ENCODE measurements at regions not wholly inside any gene's neighbourhood (a gene's known extent, or its start where the extent isn't known, plus 50 kb on each side); places are given as distances from the start of the nearest gene placed in this dataset.
"Not testable (repeated sequence)": the region's sequence is repeated elsewhere in the genome, so short reads cannot be mapped to it uniquely, and the experiment has no call there.

DNA sequence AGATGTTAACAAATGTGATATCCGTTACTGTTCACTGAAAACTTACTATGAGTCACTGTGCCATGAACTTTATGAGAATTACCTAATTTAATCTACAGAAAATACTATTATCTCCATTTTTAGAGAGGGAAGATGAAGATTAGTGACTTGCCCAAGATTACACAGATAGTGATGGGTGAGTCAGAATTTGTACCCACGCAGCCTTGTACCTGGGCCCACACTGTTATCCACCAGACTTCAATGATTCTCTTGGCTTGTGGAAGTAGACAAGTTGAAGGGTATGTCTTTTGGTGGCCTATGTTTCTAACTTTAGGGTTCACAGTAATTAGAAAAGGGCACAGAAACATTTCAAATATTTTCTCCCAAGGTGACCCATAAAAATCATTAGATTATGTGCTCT lies 472.5 kb upstream of the NR3C2 start:
- Histone ChIP-seq H3K36me3 (ENCODE audit: control insufficient read depth, insufficient read depth, low read length) (no peaks in the 10 kb centered on the region), H3K4me1 (ENCODE audit: control insufficient read depth, insufficient read depth, low read length) (no peaks in the 10 kb centered on the region), H3K9me3 (ENCODE audit: control insufficient read depth, low read length) (no peaks in the 10 kb centered on the region), H3K27me3 (ENCODE audit: control insufficient read depth, insufficient read depth, low read length, poor library complexity, severe bottlenecking) (no peaks in the 10 kb centered on the region), H3K27ac (ENCODE audit: insufficient read depth, low read depth, low read length, poor library complexity, severe bottlenecking) (no peak overlapping the region), H3K4me3 (ENCODE audit: insufficient read depth, low read depth, low read length) (no peak overlapping the region)
- 95 to 100% methylated on average over 2 of the region's 2 CpGs for WGBS, 2 experiments

DNA sequence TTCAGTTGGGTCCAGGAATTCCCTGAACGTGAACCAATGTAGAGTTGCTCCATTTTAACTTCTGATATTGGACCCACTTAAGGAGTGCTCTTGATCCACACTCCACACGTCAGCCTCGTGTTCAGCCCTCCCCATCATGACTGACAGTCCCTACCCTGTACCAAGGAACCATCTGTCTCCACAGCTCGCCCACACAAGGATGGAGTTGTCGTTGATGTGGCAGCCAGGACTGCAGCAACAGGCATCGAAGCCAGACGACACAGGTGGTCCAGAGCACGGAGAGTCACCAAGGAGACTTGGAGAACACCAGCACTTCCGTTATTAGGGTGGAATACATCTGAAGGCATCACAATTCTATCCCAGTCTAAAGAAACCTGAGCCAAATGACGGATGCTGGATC lies 472.1 kb upstream of the NR3C2 start:
- no peaks in the 10 kb centered on the region for H3K36me3 ChIP-seq (ENCODE audit: control insufficient read depth, insufficient read depth, low read length)
- H3K9me3 ChIP-seq (ENCODE audit: control insufficient read depth, low read length): no peaks in the 10 kb centered on the region
- H3K27ac ChIP-seq (ENCODE audit: insufficient read depth, low read depth, low read length, poor library complexity, severe bottlenecking): no peak overlapping the region
- no peaks in the 10 kb centered on the region for H3K4me1 ChIP-seq (ENCODE audit: control insufficient read depth, insufficient read depth, low read length)
- no peak overlapping the region for H3K4me3 ChIP-seq (ENCODE audit: insufficient read depth, low read depth, low read length)
- H3K27me3 ChIP-seq (ENCODE audit: control insufficient read depth, insufficient read depth, low read length, poor library complexity, severe bottlenecking): no peaks in the 10 kb centered on the region
- WGBS, 2 experiments: 96 to 97% methylated on average over 10 of the region's 10 CpGs

- no peaks in the 10 kb centered on the region for H3K27me3 ChIP-seq (ENCODE audit: control insufficient read depth, insufficient read depth, low read length, poor library complexity, severe bottlenecking)
- no peaks in the 10 kb centered on the region for H3K36me3 ChIP-seq (ENCODE audit: control insufficient read depth, insufficient read depth, low read length)
- no peaks in the 10 kb centered on the region for H3K4me1 ChIP-seq (ENCODE audit: control insufficient read depth, insufficient read depth, low read length)
Observed at GRCh38 chr4:148903388-148903787, 461.2 kb upstream of the NR3C2 start.

DNA sequence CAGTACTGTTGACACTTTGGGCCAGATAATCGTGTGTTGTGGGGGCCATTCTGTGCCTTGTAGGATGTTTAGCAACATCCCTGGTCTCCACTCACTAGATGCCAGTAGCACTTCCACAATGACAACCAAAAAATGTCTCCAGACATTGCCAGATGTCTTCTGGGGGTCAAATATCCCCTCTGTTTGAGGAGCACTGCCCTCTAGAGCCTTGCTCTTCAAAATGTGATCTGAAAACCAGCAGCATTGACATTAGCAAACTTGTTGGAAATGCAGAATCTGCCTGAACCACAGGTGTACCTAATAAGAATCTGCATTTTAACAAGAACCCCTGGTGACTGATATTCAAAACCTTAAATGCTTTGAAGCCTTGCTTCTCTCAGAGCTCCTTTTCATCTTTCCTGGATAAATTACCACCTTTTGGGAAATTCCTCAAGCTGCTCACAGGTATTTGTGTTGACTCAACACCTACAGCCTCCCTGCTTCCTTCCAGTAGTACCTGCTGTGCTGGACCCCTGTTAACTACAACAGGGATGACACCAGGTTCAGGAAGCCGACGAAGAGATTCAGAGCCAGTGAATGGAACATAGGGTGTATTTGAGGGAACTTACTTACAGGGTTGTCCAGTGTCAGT lies 459.0 kb upstream of the NR3C2 start:
- H3K4me3 ChIP-seq (ENCODE audit: insufficient read depth, low read depth, low read length): no peak overlapping the region
- WGBS, 2 experiments: 72 to 75% methylated on average over 3 of the region's 3 CpGs
- H3K27ac ChIP-seq (ENCODE audit: insufficient read depth, low read depth, low read length, poor library complexity, severe bottlenecking): no peak overlapping the region
- H3K36me3 ChIP-seq (ENCODE audit: control insufficient read depth, insufficient read depth, low read length): no peaks in the 10 kb centered on the region
- H3K4me1 ChIP-seq (ENCODE audit: control insufficient read depth, insufficient read depth, low read length): no peaks in the 10 kb centered on the region
- no peaks in the 10 kb centered on the region for H3K9me3 ChIP-seq (ENCODE audit: control insufficient read depth, low read length)
- no peaks in the 10 kb centered on the region for H3K27me3 ChIP-seq (ENCODE audit: control insufficient read depth, insufficient read depth, low read length, poor library complexity, severe bottlenecking)

More at GRCh38 chr4:148903388-148903787, 461.2 kb upstream of the NR3C2 start:
- no peak overlapping the region for H3K27ac ChIP-seq (ENCODE audit: insufficient read depth, low read depth, low read length, poor library complexity, severe bottlenecking)
- H3K4me3 ChIP-seq (ENCODE audit: insufficient read depth, low read depth, low read length): no peak overlapping the region
- no peaks in the 10 kb centered on the region for H3K9me3 ChIP-seq (ENCODE audit: control insufficient read depth, low read length)

DNA sequence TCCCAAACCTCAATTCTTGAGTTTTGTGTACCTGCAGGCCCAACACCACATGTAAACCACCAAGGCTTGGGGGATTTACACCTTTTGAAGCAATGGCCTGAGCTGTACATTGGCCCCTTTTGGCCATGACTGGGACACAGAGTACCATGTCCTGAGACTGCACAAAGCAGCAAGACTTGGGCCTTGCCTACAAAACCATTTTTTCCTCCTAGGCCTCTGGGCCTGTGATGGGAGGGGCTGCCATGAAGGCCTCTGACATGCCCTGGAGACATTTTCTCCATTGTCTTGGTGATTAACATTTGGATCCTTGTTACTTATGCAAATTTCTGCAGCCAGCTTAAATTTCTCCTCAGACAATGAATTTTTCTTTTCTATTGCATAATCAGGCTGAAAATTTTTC lies 455.9 kb upstream of the NR3C2 start:
- H3K9me3 ChIP-seq (ENCODE audit: control insufficient read depth, low read length); H3K27ac ChIP-seq (ENCODE audit: insufficient read depth, low read depth, low read length, poor library complexity, severe bottlenecking); H3K4me1 ChIP-seq (ENCODE audit: control insufficient read depth, insufficient read depth, low read length); H3K36me3 ChIP-seq (ENCODE audit: control insufficient read depth, insufficient read depth, low read length); H3K4me3 ChIP-seq (ENCODE audit: insufficient read depth, low read depth, low read length); H3K27me3 ChIP-seq (ENCODE audit: control insufficient read depth, insufficient read depth, low read length, poor library complexity, severe bottlenecking): not testable (repeated sequence)

- Histone ChIP-seq H3K27me3 (ENCODE audit: control insufficient read depth, insufficient read depth, low read length, poor library complexity, severe bottlenecking) (no peaks in the 10 kb centered on the region), H3K36me3 (ENCODE audit: control insufficient read depth, insufficient read depth, low read length) (no peaks in the 10 kb centered on the region), H3K4me1 (ENCODE audit: control insufficient read depth, insufficient read depth, low read length) (no peaks in the 10 kb centered on the region), H3K27ac (ENCODE audit: insufficient read depth, low read depth, low read length, poor library complexity, severe bottlenecking) (no peak overlapping the region), H3K9me3 (ENCODE audit: control insufficient read depth, low read length) (no peaks in the 10 kb centered on the region), H3K4me3 (ENCODE audit: insufficient read depth, low read depth, low read length) (no peak overlapping the region)
- WGBS, 2 experiments: 97% methylated on average over 3 of the region's 3 CpGs
Observed at GRCh38 chr4:148893095-148893494, 450.9 kb upstream of the NR3C2 start.

DNA sequence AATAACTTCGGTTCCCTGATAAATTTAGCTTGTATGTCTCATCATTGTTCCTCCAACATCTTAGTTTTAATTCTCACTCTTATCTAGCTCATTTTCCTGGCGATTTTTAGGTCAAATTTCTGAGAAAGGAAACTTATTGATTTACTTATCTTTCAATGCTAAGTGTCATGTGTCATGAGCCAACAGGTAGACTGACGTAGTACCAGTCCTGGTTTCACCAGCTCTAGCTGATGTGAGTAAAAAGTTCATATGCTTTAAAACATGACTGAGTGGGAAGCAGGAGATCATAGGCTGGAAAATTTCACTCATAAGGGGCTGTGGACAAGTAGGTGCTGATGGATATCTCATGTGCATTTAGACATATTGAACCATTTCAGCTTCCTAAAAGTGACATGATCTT lies 441.7 kb upstream of the NR3C2 start:
- H3K4me3 ChIP-seq (ENCODE audit: insufficient read depth, low read depth, low read length): no peak overlapping the region
- 89% methylated on average over 3 of the region's 3 CpGs for WGBS, 2 experiments
- no peaks in the 10 kb centered on the region for H3K4me1 ChIP-seq (ENCODE audit: control insufficient read depth, insufficient read depth, low read length)
- no peaks in the 10 kb centered on the region for H3K9me3 ChIP-seq (ENCODE audit: control insufficient read depth, low read length)
- H3K27ac ChIP-seq (ENCODE audit: insufficient read depth, low read depth, low read length, poor library complexity, severe bottlenecking): no peak overlapping the region
- no peaks in the 10 kb centered on the region for H3K27me3 ChIP-seq (ENCODE audit: control insufficient read depth, insufficient read depth, low read length, poor library complexity, severe bottlenecking)
- H3K36me3 ChIP-seq (ENCODE audit: control insufficient read depth, insufficient read depth, low read length): no peaks in the 10 kb centered on the region

- Histone ChIP-seq H3K36me3 (ENCODE audit: control insufficient read depth, insufficient read depth, low read length) (no peaks in the 10 kb centered on the region), H3K27ac (ENCODE audit: insufficient read depth, low read depth, low read length, poor library complexity, severe bottlenecking) (no peak overlapping the region), H3K27me3 (ENCODE audit: control insufficient read depth, insufficient read depth, low read length, poor library complexity, severe bottlenecking) (no peaks in the 10 kb centered on the region), H3K9me3 (ENCODE audit: control insufficient read depth, low read length) (no peaks in the 10 kb centered on the region), H3K4me1 (ENCODE audit: control insufficient read depth, insufficient read depth, low read length) (no peaks in the 10 kb centered on the region), H3K4me3 (ENCODE audit: insufficient read depth, low read depth, low read length) (no peak overlapping the region)
- 89 to 100% methylated on average over 1 of the region's 1 CpG for WGBS, 2 experiments
Observed at GRCh38 chr4:148883435-148883834, 441.2 kb upstream of the NR3C2 start.

DNA sequence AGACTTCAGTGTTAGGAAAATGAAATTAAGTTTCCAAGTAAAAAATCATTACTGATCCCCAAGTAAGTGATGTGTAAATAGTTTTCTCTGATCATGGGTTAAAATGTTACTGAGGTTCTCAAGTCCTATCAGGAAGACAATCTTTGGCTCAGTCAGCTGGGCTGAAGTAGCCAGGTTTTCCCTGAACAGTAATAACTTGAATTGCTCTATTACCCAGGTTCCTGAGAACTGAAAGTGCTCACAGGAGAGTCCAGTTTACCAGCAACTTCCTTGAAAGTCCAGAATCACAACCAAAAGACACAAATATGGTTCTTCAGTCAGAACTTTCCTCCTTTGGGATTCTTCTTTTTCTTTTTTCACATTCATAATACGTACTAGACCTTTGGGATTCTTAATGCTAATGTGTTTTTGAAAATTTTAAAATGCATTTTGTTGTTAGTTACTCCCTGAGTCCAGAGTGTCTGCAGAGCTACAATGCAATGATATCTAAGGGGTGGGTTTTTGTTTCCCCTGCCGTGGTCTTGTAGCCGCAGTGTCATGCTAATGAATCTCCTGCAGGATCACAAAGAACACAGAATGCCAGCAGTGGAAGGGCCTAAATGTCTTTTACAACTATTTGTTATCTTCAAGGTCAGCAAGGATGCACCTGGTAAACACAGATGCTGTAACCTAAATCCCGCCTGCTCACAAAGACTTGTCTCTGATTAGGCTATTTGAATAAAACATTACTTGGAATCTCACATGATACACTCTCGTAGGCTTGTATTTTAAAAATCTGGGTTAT lies 439.8 kb upstream of the NR3C2 start:
- no peaks in the 10 kb centered on the region for H3K4me1 ChIP-seq (ENCODE audit: control insufficient read depth, insufficient read depth, low read length)
- WGBS, 2 experiments: 7 to 10% methylated on average over 4 of the region's 5 CpGs
- no peaks in the 10 kb centered on the region for H3K36me3 ChIP-seq (ENCODE audit: control insufficient read depth, insufficient read depth, low read length)
- H3K4me3 ChIP-seq (ENCODE audit: insufficient read depth, low read depth, low read length): no peak overlapping the region
- H3K27ac ChIP-seq (ENCODE audit: insufficient read depth, low read depth, low read length, poor library complexity, severe bottlenecking): no peak overlapping the region
- no peaks in the 10 kb centered on the region for H3K27me3 ChIP-seq (ENCODE audit: control insufficient read depth, insufficient read depth, low read length, poor library complexity, severe bottlenecking)
- no peaks in the 10 kb centered on the region for H3K9me3 ChIP-seq (ENCODE audit: control insufficient read depth, low read length)

GRCh38 chr4:148874331-148874730 lies 432.1 kb upstream of the NR3C2 start:
- 55 to 73% methylated on average over 2 of the region's 2 CpGs for WGBS, 2 experiments
- Histone ChIP-seq H3K4me3 (ENCODE audit: insufficient read depth, low read depth, low read length) (no peak overlapping the region), H3K27me3 (ENCODE audit: control insufficient read depth, insufficient read depth, low read length, poor library complexity, severe bottlenecking) (no peaks in the 10 kb centered on the region)

More at GRCh38 chr4:148874331-148874730, 432.1 kb upstream of the NR3C2 start:
- Histone ChIP-seq H3K27ac (ENCODE audit: insufficient read depth, low read depth, low read length, poor library complexity, severe bottlenecking) (no peak overlapping the region), H3K9me3 (ENCODE audit: control insufficient read depth, low read length) (no peaks in the 10 kb centered on the region), H3K4me1 (ENCODE audit: control insufficient read depth, insufficient read depth, low read length) (no peaks in the 10 kb centered on the region), H3K36me3 (ENCODE audit: control insufficient read depth, insufficient read depth, low read length) (no peaks in the 10 kb centered on the region)

Data from ectodermal cell (in vitro differentiated cells).